ENCODE measurements at regions not wholly inside any gene's neighbourhood (a gene's known extent, or its start where the extent isn't known, plus 50 kb on each side); places are given as distances from the start of the nearest gene placed in this dataset.

GRCh38 chr20:12395353-12395752 lies 477.7 kb downstream of the BTBD3 start (continued):
- TF ChIP-seq ZNF2 (tag by site-specific recombination; IDR thresholded peaks at IDR 0.05) (no peak), ZNF48 (tag by site-specific recombination; IDR thresholded peaks at IDR 0.05) (no peak), CTCF (tag by site-specific recombination; IDR thresholded peaks at IDR 0.05) (no peak), ZNF600 (tag by site-specific recombination; IDR thresholded peaks at IDR 0.05) (no peak), ZSCAN16 (tag by site-specific recombination; IDR thresholded peaks at IDR 0.05) (no peak), ZNF830 (tag by site-specific recombination; IDR thresholded peaks at IDR 0.05; ENCODE audit: low read depth) (no peak), GLIS1 (tag by site-specific recombination; IDR thresholded peaks at IDR 0.05) (no peak), SP7 (tag by site-specific recombination; IDR thresholded peaks at IDR 0.05) (no peak)

- no peaks in the 10 kb centered on the region for H3K36me3 ChIP-seq (ENCODE audit: control insufficient read depth in 2 of 2, insufficient read depth in 1 of 2, low read length in 2 of 2)
- H3K9me3 ChIP-seq (ENCODE audit: control insufficient read depth, insufficient read depth, low read depth, low read length): no peaks in the 10 kb centered on the region
- TF ChIP-seq MEIS1 (CRISPR knock-in tag; IDR thresholded peaks at IDR 0.05; ENCODE audit: borderline replicate concordance) (no peak), ZFP3 (tag by site-specific recombination; IDR thresholded peaks at IDR 0.05; ENCODE audit: low read depth) (no peak), SP7 (tag by site-specific recombination; IDR thresholded peaks at IDR 0.05) (no peak), ZIC2 (tag by site-specific recombination; IDR thresholded peaks at IDR 0.05) (no peak)
- TF ChIP-seq, protein P1, sequence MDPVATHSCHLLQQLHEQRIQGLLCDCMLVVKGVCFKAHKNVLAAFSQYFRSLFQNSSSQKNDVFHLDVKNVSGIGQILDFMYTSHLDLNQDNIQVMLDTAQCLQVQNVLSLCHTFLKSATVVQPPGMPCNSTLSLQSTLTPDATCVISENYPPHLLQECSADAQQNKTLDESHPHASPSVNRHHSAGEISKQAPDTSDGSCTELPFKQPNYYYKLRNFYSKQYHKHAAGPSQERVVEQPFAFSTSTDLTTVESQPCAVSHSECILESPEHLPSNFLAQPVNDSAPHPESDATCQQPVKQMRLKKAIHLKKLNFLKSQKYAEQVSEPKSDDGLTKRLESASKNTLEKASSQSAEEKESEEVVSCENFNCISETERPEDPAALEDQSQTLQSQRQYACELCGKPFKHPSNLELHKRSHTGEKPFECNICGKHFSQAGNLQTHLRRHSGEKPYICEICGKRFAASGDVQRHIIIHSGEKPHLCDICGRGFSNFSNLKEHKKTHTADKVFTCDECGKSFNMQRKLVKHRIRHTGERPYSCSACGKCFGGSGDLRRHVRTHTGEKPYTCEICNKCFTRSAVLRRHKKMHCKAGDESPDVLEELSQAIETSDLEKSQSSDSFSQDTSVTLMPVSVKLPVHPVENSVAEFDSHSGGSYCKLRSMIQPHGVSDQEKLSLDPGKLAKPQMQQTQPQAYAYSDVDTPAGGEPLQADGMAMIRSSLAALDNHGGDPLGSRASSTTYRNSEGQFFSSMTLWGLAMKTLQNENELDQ (tag by site-specific recombination; IDR thresholded peaks at IDR 0.05; ENCODE audit: low read depth): no peak
- no peak overlapping the region for H3K27ac ChIP-seq (ENCODE audit: extremely low read depth, low read depth, low read length)
- no peak overlapping the region for H3K4me3 ChIP-seq (ENCODE audit: low read depth, low read length)
- CTCF ChIA-PET: interaction anchor here (0.7 kb wide), 1 partner anchor 492 kb away, joined by 4 read pairs; no protein-coding TSS in a partner anchor
- POLR2A ChIA-PET: no interaction called here
- H3K4me1 ChIP-seq (ENCODE audit: control insufficient read depth, insufficient read depth, low read length): no peaks in the 10 kb centered on the region
Observed at GRCh38 chr20:12395760-12396159, 478.1 kb downstream of the BTBD3 start.

DNA sequence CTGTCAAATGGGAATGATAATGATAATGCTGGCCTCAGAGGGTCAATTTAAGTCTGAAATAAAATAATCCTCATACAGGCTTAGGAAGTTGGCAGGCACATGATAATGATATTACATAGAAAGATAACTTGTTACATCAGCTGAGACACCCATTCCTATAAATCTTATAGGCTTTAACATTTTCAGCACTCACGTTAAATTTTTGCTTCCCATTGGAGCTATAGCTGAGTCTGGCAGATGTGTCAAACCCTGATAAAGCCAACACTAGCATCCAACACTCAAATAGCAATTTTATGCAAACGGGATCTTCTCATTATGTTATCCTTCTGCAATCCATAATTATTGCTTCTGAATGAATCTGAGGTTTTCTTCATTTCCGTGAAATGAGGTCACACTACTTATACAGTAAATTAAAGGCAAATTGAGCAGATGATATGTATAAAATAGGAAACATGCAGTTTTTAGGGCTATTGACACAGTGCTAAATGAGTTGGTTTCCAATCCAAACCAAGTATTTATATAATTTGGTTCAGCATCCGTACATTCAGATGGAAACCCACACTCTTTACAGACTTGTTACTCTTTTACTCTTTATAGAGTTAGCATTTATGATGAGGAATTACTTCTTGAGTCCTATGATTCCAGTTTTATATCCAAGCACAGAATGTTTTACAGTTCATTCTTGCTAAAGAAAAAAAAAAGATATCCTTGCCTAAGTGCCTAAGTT lies 481.6 kb downstream of the BTBD3 start:
- POLR2A ChIA-PET: no interaction called here
- no peaks in the 10 kb centered on the region for H3K4me1 ChIP-seq (ENCODE audit: control insufficient read depth, insufficient read depth, low read length)
- CTCF ChIA-PET: no interaction called here
- TF ChIP-seq KLF10 (tag by site-specific recombination; IDR thresholded peaks at IDR 0.05) (no peak), ZNF514 (tag by site-specific recombination; IDR thresholded peaks at IDR 0.05) (no peak), ZNF621 (tag by site-specific recombination; IDR thresholded peaks at IDR 0.05) (no peak), ZNF24 (tag by site-specific recombination; IDR thresholded peaks at IDR 0.05) (no peak), ZNF391 (tag by site-specific recombination; IDR thresholded peaks at IDR 0.05; ENCODE audit: borderline replicate concordance, low read depth) (no peak), PRDM10 (tag by site-specific recombination; IDR thresholded peaks at IDR 0.05) (no peak), ZNF174 (tag by site-specific recombination; IDR thresholded peaks at IDR 0.05) (no peak), ZSCAN4 (tag by site-specific recombination; IDR thresholded peaks at IDR 0.05) (no peak), ZNF423 (tag by site-specific recombination; IDR thresholded peaks at IDR 0.05) (no peak), GFI1B (tag by site-specific recombination; IDR thresholded peaks at IDR 0.05) (no peak)
- TF ChIP-seq, protein P2, sequence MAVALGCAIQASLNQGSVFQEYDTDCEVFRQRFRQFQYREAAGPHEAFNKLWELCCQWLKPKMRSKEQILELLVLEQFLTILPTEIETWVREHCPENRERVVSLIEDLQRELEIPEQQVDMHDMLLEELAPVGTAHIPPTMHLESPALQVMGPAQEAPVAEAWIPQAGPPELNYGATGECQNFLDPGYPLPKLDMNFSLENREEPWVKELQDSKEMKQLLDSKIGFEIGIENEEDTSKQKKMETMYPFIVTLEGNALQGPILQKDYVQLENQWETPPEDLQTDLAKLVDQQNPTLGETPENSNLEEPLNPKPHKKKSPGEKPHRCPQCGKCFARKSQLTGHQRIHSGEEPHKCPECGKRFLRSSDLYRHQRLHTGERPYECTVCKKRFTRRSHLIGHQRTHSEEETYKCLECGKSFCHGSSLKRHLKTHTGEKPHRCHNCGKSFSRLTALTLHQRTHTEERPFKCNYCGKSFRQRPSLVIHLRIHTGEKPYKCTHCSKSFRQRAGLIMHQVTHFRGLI (tag by site-specific recombination; IDR thresholded peaks at IDR 0.05): no peak

More for the DNA sequence above, 481.6 kb downstream of the BTBD3 start:
- Histone ChIP-seq H3K27ac (ENCODE audit: extremely low read depth, low read depth, low read length) (no peak overlapping the region), H3K4me3 (ENCODE audit: low read depth, low read length) (no peak overlapping the region), H3K36me3 (ENCODE audit: control insufficient read depth in 2 of 2, insufficient read depth in 1 of 2, low read length in 2 of 2) (no peaks in the 10 kb centered on the region), H3K9me3 (ENCODE audit: control insufficient read depth, insufficient read depth, low read depth, low read length) (no peaks in the 10 kb centered on the region)
